ENCODE measurements at regions not wholly inside any gene's neighbourhood (a gene's known extent, or its start where the extent isn't known, plus 50 kb on each side); places are given as distances from the start of the nearest gene placed in this dataset.
"Not testable (repeated sequence)": the region's sequence is repeated elsewhere in the genome, so short reads cannot be mapped to it uniquely, and the experiment has no call there.

DNA sequence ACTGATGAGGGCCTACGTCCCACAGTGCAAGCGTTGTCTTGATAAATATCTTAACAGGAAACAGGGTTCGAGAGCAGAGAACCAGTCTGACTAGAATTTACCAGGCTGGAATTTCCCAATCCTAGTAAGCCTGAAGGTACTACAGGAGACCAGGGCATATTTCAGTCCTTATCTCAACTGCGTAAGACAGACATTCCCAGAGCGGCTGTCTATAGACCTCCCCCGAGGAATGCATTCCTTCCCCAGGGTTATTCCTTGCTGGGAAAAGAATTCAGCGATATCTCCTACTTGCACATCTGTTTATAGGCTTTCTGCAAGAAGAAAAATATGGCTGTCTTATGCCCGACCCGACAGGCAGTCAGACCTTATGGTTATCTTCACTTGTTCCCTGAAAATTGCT lies 1074.1 kb upstream of the CELF4 start:
- not testable (repeated sequence) for H3K36me3 ChIP-seq (replicated peaks; ENCODE audit: control insufficient read depth, insufficient read depth, low read length); H3K4me3 ChIP-seq (ENCODE audit: insufficient read depth, low read depth, low read length); H3K27me3 ChIP-seq (ENCODE audit: control insufficient read depth, insufficient read depth, low read length); DNase-seq

DNA sequence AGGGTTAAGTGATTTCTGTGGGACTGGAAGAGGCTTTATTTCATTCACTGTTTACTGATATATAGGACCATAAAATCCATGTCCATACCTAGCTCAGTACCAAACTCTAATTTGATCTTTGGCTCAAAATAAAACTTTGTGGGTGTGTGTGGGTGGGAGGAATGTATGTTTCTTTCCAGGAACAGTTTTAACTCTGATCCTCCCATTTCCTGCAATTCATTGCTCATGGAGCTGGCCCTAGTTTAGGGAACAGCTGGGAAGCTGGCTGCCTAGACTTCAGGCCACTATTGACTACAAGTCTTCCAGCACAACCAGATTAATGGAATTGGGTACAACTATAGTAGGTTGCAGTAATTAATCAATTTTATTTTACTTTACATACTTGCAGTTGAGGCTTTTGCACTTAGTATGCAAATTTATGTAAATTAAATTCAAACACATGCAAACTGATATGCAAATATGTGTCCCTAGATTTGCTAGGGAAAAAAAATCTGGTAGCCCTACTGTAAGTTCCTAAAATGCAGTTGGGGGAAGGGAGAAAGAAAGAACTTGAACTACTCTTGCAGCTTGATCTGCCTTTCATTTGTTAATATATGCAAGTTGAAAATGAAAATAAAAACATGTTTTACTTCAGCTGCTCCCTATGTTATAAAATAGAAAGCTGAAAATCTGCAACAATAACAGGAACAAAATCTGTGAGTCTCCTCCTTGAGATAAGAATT lies 1070.3 kb upstream of the CELF4 start:
- no peak overlapping the region for H3K4me3 ChIP-seq (ENCODE audit: insufficient read depth, low read depth, low read length)
- H3K27me3 ChIP-seq (ENCODE audit: control insufficient read depth, insufficient read depth, low read length): no peaks in the 10 kb centered on the region
- no peak for DNase-seq
- H3K36me3 ChIP-seq (replicated peaks; ENCODE audit: control insufficient read depth, insufficient read depth, low read length): no peaks in the 10 kb centered on the region

DNA sequence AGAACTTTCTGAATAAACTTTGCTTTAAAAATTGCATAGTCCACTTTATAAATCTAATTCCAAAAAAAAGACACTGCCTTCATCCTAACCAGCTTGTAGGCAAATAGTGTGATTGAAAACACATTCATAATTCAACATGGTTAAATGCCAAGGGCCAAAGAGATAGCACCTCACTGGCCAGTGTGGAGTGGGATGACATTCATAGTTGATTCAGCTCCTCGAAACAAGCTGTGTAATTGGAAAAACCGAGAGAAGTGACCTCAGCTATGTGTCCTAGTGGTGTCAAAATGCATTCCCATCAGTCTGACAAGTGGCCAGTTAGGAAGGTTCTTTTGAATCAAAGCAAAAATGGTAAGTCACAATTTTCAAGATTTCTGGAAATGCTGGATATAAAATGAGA lies 1068.5 kb upstream of the CELF4 start:
- H3K4me3 ChIP-seq (ENCODE audit: insufficient read depth, low read depth, low read length): no peak overlapping the region
- H3K27me3 ChIP-seq (ENCODE audit: control insufficient read depth, insufficient read depth, low read length): no peaks in the 10 kb centered on the region
- no peak for DNase-seq
- H3K36me3 ChIP-seq (replicated peaks; ENCODE audit: control insufficient read depth, insufficient read depth, low read length): no peaks in the 10 kb centered on the region

DNA sequence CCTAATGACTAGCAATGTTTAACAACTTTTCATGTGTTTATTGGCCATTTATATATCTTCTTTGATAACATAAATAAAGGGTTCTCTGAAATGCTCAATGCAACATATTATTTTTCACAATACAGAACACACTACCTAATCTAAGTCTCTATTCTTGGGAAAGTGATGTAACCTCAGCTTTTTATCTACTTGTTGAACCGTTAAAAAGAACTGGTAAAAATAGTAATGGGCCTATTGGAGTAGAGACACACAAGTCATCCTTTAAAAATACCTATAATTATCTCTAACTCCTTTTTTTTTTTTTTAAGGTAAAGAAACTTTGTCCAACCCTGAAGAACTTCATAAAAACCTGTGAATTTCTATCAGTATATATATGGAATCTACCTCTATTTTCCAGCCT lies 1067.7 kb upstream of the CELF4 start:
- Histone ChIP-seq H3K4me3 (ENCODE audit: insufficient read depth, low read depth, low read length) (no peak overlapping the region), H3K27me3 (ENCODE audit: control insufficient read depth, insufficient read depth, low read length) (no peaks in the 10 kb centered on the region), H3K36me3 (replicated peaks; ENCODE audit: control insufficient read depth, insufficient read depth, low read length) (no peaks in the 10 kb centered on the region)
- no peak for DNase-seq

DNA sequence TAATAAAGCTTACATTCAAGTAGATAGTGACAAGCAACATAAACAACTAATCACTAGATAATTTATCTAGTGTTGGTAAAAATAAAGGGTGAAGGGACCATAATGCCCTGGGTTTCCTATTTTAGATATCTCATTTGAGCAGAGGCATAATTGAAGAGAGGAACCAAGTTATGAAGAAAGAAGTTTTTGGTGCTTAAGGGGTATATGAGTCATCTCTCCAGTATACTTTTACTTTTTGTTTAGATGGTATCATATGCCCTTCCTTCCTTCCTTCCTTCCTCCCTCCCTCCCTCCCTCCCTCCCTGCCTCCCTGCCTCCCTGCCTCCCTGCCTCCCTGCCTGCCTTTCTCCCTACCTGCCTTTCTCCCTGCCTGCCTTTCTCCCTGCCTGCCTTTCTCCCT lies 1053.5 kb upstream of the CELF4 start:
- DNase-seq: no peak
- no peaks in the 10 kb centered on the region for H3K36me3 ChIP-seq (replicated peaks; ENCODE audit: control insufficient read depth, insufficient read depth, low read length)
- H3K4me3 ChIP-seq (ENCODE audit: insufficient read depth, low read depth, low read length): no peak overlapping the region
- H3K27me3 ChIP-seq (ENCODE audit: control insufficient read depth, insufficient read depth, low read length): no peaks in the 10 kb centered on the region

GRCh38 chr18:38616306-38616705 lies 1050.7 kb upstream of the CELF4 start:
- Histone ChIP-seq H3K36me3 (replicated peaks; ENCODE audit: control insufficient read depth, insufficient read depth, low read length) (no peaks in the 10 kb centered on the region), H3K4me3 (ENCODE audit: insufficient read depth, low read depth, low read length) (no peak overlapping the region), H3K27me3 (ENCODE audit: control insufficient read depth, insufficient read depth, low read length) (no peaks in the 10 kb centered on the region)
- no peak for DNase-seq

GRCh38 chr18:38612904-38613303 lies 1047.3 kb upstream of the CELF4 start:
- no peak overlapping the region for H3K4me3 ChIP-seq (ENCODE audit: insufficient read depth, low read depth, low read length)
- H3K27me3 ChIP-seq (ENCODE audit: control insufficient read depth, insufficient read depth, low read length): no peaks in the 10 kb centered on the region
- DNase-seq: no peak
- H3K36me3 ChIP-seq (replicated peaks; ENCODE audit: control insufficient read depth, insufficient read depth, low read length): no peaks in the 10 kb centered on the region

DNA sequence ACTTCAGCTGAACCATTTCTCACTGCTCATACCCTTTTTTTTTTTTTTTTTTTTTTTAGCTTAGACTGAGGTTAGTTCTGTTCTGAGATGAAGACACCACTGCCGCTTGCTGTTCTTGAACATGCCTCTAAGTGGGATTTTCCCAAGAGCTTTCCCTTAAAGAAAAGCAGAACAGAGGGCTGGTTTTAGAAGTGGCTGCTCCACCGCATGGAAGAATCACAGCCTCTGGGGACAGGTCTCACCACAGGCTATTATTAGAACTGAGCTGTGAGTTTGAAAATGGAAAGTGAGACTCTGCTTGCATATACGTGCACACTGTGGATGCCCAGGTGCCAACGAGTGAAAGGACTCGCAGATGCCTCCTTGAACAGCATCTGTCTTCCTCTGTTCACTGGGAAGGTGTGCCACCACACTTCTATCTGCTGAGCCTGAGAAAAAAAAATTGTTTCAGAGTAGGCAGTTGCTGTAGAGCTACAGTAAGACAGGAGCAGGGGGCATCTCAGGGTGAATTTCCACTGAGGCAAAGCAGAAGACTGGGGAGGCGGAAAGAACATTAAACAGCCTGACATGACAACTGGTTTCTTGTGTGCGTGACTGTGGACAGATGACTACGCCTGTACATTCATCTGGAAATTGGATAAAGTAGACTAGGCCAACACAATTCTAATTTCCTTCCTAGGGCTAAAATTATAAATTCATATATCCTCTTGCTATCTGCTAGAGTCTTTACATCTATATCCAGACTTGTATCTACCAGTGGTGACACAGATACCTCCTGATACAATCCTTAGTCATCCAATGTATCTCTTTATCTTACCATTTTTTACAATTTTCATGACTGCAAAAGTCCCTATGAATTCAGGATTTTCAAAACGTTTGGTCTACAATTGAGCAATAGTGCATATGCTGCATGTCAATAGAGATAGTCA lies 1045.7 kb upstream of the CELF4 start:
- H3K4me3 ChIP-seq (ENCODE audit: insufficient read depth, low read depth, low read length): no peak overlapping the region
- DNase-seq: no peak
- no peaks in the 10 kb centered on the region for H3K36me3 ChIP-seq (replicated peaks; ENCODE audit: control insufficient read depth, insufficient read depth, low read length)
- H3K27me3 ChIP-seq (ENCODE audit: control insufficient read depth, insufficient read depth, low read length): no peaks in the 10 kb centered on the region

DNA sequence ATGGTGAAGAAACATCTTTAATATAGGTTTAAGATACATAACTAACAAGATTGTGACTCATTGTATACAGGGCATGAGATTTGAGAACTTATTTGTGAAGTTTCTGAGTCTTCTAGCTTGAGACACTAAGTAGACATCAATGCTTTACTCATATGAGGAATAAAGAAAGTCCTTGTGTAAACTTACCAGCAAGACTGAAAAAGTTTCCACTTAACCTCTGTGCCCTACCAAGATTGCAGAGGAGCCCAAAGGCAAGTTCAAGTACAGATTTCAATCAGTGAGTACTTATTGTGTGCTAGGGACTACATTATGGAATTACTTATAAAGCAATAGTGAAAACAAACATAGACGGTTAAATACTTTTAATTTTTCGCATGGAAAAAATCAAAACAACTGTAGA lies 1041.2 kb upstream of the CELF4 start:
- H3K36me3 ChIP-seq (replicated peaks; ENCODE audit: control insufficient read depth, insufficient read depth, low read length): no peaks in the 10 kb centered on the region
- H3K4me3 ChIP-seq (ENCODE audit: insufficient read depth, low read depth, low read length): no peak overlapping the region
- no peak for DNase-seq
- no peaks in the 10 kb centered on the region for H3K27me3 ChIP-seq (ENCODE audit: control insufficient read depth, insufficient read depth, low read length)

- Histone ChIP-seq H3K27me3 (ENCODE audit: control insufficient read depth, insufficient read depth, low read length) (no peaks in the 10 kb centered on the region), H3K4me3 (ENCODE audit: insufficient read depth, low read depth, low read length) (no peak overlapping the region), H3K36me3 (replicated peaks; ENCODE audit: control insufficient read depth, insufficient read depth, low read length) (no peaks in the 10 kb centered on the region)
- no peak for DNase-seq
Observed at GRCh38 chr18:38602341-38602740, 1036.7 kb upstream of the CELF4 start.

DNA sequence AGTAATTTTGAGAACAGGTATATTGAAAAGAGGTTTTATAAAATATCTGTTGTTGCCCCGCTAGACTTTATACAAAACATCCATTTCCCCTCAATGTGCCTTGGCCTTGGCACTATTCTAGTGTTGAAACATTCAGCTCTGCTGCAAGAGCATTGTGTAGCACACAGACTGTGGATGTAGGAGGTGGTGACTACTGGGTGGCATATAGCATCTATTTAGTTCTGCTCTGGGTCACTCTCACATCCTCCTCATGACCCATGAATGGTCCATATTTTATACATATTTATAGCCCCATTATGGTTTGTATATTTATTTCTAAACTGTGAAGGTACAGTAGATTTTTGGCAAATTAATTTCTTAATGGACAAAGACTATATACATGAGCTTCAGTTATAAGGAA lies 1022.0 kb upstream of the CELF4 start:
- no peaks in the 10 kb centered on the region for H3K36me3 ChIP-seq (replicated peaks; ENCODE audit: control insufficient read depth, insufficient read depth, low read length)
- H3K4me3 ChIP-seq (ENCODE audit: insufficient read depth, low read depth, low read length): no peak overlapping the region
- no peak for DNase-seq
- H3K27me3 ChIP-seq (ENCODE audit: control insufficient read depth, insufficient read depth, low read length): no peaks in the 10 kb centered on the region

DNA sequence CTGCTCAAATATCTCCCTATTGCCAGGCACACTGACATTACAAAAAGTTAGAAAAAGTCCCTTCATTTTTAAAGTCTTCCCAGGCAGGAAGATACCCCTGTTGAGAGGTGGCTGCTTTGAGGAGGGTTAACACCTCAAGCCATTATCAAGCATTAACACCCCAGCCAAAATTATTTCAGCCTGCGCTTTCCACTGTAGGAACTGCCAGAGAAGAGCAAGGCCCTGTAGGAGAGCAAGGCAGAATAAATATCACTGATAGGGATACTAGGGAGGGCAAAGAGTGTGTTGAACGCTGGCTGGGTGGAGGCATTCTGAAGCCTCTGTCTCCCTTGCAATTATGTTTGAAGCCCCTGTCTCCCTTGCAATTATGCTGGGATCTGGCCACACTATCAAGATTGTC lies 1020.7 kb upstream of the CELF4 start:
- H3K27me3 ChIP-seq (ENCODE audit: control insufficient read depth, insufficient read depth, low read length): no peaks in the 10 kb centered on the region
- DNase-seq: no peak
- no peaks in the 10 kb centered on the region for H3K36me3 ChIP-seq (replicated peaks; ENCODE audit: control insufficient read depth, insufficient read depth, low read length)
- no peak overlapping the region for H3K4me3 ChIP-seq (ENCODE audit: insufficient read depth, low read depth, low read length)

DNA sequence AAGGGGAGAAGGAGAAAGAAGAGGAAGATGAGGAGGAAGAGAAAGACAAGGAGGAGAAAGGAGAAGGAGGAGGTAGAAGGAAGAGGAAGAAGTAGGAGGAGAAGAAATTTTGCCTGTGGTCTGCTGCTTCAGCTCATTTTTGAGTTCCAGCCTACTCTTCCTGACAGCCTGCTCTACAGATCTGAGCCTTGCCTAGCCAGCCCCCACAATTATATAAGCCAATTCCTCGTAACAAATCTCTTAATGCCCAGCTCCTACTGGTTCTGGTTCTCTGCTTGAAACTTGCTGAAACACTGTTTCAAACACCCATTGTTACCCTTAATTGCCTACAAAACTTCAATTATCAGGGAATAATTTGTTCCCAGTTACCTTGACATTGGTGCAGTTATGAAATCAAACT lies 1014.2 kb upstream of the CELF4 start:
- no peaks in the 10 kb centered on the region for H3K27me3 ChIP-seq (ENCODE audit: control insufficient read depth, insufficient read depth, low read length)
- no peak for DNase-seq
- H3K36me3 ChIP-seq (replicated peaks; ENCODE audit: control insufficient read depth, insufficient read depth, low read length): no peaks in the 10 kb centered on the region
- no peak overlapping the region for H3K4me3 ChIP-seq (ENCODE audit: insufficient read depth, low read depth, low read length)

DNA sequence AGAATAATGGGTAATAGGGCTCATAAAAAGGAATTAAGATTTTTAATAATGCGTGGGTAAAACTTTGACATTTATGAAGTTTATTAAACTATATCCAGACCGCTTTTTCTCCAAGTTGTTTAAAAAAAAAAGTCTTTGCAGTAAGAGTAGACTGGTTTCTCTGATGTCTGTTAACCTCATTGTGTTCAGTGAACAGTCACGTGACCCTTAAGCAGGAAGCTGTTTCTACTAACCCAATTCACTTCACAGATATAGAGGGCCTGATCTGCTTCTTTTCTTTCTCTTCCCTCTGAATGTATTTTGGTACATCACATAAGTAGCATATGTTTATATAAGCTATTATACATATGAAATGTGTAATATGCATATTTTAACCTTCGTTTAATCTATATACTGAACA lies 1011.3 kb upstream of the CELF4 start:
- DNase-seq: no peak
- H3K27me3 ChIP-seq (ENCODE audit: control insufficient read depth, insufficient read depth, low read length): no peaks in the 10 kb centered on the region
- no peak overlapping the region for H3K4me3 ChIP-seq (ENCODE audit: insufficient read depth, low read depth, low read length)
- H3K36me3 ChIP-seq (replicated peaks; ENCODE audit: control insufficient read depth, insufficient read depth, low read length): no peaks in the 10 kb centered on the region

- H3K4me3 ChIP-seq (ENCODE audit: insufficient read depth, low read depth, low read length): no peak overlapping the region
- DNase-seq: no peak
- no peaks in the 10 kb centered on the region for H3K36me3 ChIP-seq (replicated peaks; ENCODE audit: control insufficient read depth, insufficient read depth, low read length)
- H3K27me3 ChIP-seq (ENCODE audit: control insufficient read depth, insufficient read depth, low read length): no peaks in the 10 kb centered on the region
Observed at GRCh38 chr18:38576349-38576748, 1010.8 kb upstream of the CELF4 start.
